NCI-H146 treated with DMSO at 0.1 percent for 48 hours (cell line): ENCODE measurements at regions not wholly inside any gene's neighbourhood (a gene's known extent, or its start where the extent isn't known, plus 50 kb on each side); places are given as distances from the start of the nearest gene placed in this dataset.
"Not testable (repeated sequence)": the region's sequence is repeated elsewhere in the genome, so short reads cannot be mapped to it uniquely, and the experiment has no call there.

Experiments
- DNase-seq: peaks from one replicate; lab custom pipeline; 2025; ENCODE audit not compliant: unreplicated experiment; lab: John Stamatoyannopoulos, UW

DNA sequence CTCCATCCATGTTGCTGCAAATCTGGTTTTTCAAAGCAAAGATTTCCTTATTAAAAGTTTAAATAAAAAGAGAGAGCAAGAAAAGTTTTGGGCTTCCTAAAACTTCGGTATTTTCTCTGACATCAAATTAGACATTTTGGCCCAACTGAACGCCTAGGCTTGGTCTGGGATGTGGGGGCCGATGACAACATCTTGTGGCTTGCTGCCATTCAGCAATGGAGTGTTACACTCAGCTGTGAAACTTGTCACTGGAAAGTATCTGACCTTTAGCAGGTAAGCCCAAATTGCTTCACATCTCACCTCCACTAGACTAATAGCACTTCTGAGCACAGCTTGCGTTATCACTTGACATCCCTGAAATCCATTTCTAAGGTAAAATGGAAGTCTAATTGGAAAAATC, 320.6 kb downstream of the GATA3 start:
- DNase-seq, result no peak

GRCh38 chr10:8378198-8378983, 323.9 kb downstream of the GATA3 start:
- DNase-seq, result no peak

GRCh38 chr10:8379906-8380832, 325.7 kb downstream of the GATA3 start:
- no peak for DNase-seq

DNA sequence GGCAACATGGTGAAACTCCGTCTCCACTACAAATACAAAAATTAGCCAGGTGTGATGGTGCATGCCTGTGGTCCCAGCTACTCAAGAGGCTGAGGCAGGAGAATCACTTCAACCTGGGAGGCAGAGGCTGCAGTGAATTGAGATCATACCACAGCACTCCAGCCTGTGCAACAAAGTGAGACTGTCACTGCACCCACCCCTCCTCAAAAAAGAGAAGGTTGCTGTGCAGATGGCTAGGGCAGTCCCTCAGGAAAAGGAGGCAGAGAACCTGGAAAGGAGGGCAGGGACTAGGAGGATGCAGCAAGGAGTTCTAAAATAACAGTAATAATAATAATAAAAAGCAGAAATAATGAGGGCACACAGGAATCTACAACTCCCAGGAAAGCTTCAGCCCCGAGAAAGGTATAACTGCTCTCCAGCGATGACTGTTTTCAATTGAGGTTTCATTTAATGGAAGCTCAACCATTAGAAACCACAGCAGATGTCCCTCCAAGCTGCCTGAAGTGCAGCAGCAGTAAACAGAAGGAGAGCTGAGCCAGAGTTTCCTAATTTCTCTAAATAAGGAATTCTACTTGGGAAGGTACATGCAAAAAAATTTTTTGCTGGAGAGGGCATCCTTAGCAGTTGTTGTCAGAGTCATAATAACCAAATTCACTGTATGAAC, 326.5 kb downstream of the GATA3 start:
- DNase-seq, result no peak

DNA sequence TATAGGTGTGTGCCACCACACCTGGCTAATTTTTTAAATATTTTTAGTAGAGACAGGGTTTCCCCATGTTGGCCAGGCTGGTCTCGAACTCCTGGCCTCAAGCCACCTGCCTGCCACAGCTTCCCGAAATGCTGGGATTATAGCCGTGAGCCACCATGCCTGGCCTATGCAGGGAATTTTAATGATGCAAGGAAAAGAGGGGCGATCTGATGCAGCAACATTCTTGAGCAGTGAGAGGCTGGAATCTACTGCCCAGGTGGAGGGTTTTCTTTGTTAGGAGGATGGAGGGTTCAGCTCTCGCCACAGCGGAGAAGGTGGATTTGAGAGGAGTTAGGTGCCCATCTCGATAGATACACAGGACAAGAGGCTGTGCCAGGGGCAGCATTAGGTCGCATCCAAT, 332.3 kb downstream of the GATA3 start:
- no peak for DNase-seq

- no peak for DNase-seq
Measured at GRCh38 chr10:8389630-8390029, 335.1 kb downstream of the GATA3 start.

DNA sequence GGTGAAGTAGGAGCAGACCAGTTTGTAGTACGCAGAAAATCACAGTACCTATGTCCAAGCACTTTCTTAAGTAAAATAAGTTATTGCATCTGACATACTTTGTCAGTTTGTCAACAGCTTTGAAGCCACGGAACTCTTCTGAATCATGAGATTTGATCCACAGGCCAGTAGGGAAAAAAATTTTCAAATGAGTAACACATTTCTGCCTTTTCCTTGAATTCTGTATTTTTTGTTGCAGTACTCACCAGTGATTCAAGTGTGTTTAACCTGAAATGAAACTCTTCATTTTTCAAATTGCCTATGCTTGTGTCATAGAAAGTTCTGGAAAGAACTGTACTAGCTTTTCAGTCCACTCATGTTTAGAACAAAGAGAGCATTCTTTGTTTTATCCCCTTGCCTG, 337.7 kb downstream of the GATA3 start:
- DNase-seq, result no peak

DNA sequence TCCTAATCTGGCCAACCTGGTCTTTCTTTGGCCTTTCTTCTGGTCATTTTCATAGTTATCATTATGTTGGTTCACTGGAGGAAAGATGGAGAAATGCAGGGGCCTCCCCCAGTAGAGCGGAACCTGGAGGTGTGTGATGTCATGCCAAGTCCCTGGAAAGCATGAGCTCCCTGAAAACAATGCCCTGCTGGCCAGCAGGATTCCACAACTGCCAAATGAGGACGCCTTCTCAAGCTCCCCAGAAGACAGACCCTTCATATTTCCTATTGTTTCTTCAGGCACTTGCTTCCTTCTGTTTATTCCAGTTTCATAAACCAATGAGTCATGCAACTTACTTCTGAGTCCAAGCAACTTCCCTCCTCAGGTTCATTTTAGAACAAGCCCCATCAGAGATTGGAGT, 339.0 kb downstream of the GATA3 start:
- no peak for DNase-seq

DNA sequence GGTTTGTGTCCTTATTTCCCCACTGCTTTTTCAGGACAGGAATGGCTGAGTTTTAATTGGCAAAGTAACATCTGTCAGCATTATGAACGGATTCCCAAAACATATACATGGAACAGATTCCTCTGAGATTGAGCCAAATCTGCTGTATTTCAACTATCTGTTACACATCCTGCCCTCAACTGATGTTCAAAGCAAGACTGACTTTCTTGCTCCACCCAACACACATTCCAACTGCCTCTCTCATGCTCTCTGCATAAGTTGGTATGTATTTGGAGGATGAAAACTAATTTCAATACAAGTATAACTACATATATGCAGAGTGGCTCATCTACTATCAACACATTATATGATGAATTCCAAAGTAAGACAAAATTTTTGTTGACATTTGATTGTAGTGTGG, 342.2 kb downstream of the GATA3 start:
- DNase-seq, result no peak

- DNase-seq, result no peak
Measured at GRCh38 chr10:8398771-8399170, 344.3 kb downstream of the GATA3 start.

DNA sequence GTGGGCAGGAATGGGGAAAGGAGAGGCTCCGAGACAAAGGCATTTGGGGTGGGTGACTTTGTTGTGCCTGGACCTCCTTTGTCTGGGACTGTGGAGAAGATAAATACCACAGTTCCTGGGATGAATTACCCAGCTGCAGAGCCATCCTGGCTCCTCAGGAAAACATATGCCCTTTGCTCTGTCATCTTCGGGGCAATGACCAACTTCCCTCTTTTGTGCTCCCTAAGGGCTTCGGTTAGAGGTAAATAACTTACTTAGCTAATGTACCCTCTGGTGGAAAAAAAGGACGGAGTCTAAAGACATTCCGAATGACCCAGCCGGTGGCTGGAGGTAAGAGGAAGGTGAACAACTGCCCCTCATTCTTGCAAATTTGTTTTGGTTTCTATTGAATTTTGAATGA, 345.7 kb downstream of the GATA3 start:
- no peak for DNase-seq

GRCh38 chr10:8400892-8401291, 346.4 kb downstream of the GATA3 start:
- no peak for DNase-seq

- no peak for DNase-seq
Measured at GRCh38 chr10:8401531-8401930, 347.0 kb downstream of the GATA3 start.

DNA sequence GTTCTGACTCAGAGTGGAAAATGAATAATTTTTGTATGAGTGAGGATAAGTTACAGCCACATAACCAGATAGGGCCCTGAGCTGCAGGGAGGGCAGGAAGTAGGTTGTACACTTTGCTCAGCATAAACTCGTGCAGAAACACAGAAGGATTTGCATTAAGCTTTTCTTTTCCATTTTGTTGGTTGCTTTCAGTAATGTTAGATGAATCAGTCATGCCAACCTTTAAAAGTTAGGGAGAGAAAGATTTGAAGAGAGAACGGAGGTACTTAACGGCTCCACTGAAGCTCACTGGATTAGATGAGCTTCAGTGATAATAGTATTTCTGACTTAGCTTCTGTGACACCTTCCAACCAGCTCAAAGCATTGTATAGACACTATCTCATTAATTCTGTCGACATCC, 348.1 kb downstream of the GATA3 start:
- no peak for DNase-seq

GRCh38 chr10:8403711-8404371, 349.4 kb downstream of the GATA3 start:
- DNase-seq, result no peak

DNA sequence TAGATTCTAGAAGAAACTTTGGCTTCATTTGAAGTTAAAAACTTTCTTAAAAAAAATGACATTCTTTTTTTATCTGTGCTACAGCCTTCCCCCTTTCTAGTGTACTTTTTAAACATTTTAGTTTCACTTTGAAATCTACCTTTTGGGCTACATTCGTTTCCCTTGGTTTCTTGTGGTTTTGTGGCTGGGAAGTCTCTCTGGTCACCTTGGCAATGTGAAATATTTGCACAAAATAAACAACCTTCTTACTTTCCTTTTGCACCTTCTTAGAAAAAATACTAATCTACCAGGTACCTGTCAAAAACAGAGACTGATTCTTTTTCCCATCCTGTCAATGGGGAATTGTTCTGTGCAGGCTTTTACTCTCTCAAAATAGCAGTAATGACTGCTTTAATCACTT, 350.2 kb downstream of the GATA3 start:
- DNase-seq, result no peak

- DNase-seq, result no peak
Measured at GRCh38 chr10:8405596-8405995, 351.1 kb downstream of the GATA3 start.

DNA sequence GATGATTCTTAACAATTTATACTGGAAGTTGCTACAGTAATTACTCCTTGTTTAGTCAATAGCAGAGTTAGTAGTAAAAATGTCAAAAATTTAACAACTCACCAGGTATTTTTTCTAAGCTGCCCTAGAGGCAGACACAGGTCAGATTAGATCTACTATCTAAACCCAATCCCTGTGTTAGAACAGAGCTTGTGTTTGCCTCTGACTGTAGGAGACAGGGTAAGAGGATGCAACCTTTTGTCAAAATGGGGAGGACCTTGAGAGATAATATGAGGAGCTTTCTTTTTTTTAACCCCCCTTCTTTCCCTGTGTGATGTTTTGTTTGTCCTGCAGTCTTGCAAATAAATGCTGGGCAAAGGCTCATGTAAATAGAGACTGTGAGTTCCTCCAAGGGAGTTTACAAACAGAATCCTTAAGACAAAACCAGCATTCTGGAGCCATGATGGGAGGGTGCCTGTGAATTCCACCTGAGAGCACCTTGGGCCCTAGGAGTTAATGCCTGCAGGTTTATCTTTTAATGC, 353.1 kb downstream of the GATA3 start:
- DNase-seq, result no peak

DNA sequence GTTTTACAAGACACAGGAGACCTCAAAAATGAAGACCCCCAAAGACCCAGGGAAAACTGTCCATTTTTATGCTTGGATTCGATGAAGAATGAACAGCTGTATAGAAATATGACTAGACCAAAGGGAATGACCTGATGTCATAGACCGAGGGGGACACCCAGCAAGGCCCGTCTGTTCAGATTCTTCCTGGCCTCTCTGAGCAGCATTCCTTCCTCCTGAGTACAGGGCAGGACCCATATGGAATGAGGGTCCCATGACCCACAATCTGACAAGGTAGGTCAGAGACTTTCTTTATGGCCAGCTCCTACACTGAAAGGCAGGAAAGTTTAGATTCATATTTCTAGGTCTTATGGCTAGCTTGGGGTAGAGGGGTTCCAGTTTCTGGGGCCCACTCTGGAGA, 356.0 kb downstream of the GATA3 start:
- DNase-seq, result no peak

DNA sequence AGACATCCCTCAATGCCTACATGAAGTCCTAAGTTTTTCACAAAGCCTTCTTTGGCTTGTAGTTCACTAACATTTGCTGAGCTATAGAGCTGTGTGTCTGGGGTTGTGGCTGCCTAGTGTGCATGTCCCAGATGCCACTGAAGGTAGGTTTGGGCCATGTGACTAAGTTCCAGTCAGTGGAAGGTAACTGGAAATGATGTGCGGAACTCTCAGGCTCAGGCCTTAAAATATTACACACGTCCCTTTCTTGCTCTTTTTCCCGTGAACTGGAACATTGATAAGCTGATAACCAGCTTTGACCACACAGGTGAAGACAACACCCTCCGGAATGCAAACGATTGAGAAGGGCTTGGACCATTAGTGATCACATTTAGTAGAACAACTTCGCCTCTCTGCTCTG, 358.1 kb downstream of the GATA3 start:
- DNase-seq, result no peak

DNA sequence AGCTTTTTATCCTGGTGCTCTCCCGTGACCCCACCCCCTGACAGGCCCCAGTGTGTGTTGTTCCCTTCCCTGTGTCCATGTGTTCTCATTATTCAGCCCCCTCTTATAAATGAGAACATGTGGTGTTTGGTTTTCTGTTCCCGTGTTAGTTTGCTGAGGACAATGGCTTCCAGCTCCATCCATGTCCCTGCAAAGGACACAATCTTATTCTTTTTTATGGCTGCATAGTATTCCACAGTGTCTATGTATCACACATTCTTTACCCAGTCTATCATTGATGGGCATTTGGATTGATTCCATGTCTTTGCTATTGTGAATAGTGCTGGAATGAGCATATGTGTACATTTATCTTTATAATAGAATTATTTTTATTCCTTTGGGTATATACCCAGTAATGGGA, 360.5 kb downstream of the GATA3 start:
- DNase-seq, result not testable (repeated sequence)
